NOMO-1 treated with dmso at 0.1 percent for 144 hours (cell line): ENCODE measurements at regions not wholly inside any gene's neighbourhood (a gene's known extent, or its start where the extent isn't known, plus 50 kb on each side); places are given as distances from the start of the nearest gene placed in this dataset.

Source experiments
- DNase-seq: peaks from one replicate; lab custom pipeline; 2025; ENCODE audit not compliant: unreplicated experiment; lab: John Stamatoyannopoulos, UW

DNA sequence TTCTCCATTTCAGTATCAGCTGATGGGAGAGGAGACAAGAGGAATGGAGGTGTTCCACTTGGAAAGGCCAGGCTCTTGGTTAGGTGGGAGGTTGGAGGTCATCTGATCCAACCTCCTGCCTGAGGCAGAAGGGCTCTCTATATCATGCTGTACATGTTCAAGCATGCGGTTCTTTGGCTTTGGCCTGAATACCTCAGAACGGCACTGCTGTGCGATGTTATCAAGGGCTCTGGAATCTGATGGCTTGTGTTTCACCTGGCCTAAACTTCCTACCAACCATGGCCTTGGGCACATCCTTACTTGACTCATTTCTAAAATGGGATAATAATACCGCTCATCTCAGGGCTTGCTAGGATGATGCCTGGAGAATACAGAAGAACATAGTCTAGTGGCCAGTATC is 90.1 kb upstream of the FAM169A start:
- no peak for DNase-seq

DNA sequence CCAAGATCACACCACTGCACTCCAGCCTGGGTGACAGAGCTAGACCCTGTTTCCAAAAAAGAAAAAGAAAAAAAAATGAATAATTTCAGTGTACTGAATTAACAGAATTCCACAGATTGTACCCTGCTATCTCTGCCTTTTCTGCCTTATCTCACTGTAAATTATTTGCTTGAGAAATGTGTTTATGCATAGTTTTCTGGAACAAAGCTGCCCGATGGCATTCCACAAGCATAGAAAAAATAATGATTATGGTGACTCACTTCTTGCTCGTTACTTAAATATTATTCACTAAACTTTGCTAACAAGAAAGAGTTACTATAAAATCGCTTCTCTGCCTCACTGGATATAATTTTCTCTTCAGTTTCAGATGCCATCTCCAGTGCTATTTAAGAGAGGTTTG is 88.7 kb upstream of the FAM169A start:
- DNase-seq = no peak

DNA sequence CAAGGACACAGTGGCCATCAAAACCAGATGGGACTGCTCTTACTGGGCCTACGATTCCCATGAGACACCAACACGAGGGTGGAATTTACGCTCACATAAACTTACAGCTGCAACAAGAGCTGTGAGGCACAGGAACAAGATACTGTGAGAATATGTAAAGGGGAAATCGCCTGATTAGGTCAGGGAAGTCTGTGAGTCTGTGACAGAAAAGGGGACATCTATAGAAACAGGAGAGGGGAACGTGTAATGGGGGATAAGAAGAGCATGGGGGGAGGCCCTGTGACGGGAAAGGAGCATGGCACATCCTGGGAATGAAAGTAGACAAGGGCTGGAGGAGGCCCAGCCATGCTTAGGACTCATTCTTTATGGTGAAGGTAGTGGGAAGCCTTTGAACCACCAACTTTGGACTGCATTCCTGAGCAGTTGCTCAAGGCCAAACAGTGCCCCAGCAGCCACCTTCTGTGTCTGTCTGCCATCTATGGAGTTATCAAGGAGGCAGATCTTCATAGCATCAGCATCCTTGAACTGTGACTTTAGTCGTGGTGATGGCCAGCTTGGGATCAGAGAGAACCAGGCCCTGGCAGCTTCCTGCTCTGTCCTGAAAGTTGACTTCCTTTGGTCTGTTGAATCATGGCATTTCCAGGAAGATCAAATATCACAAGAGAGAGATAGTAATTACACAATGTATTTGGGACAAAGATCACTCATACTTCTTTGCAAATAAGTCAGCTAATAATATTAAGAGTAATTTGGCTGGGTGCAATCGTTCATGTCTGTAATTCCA is 87.9 kb upstream of the FAM169A start:
- DNase-seq = no peak

DNA sequence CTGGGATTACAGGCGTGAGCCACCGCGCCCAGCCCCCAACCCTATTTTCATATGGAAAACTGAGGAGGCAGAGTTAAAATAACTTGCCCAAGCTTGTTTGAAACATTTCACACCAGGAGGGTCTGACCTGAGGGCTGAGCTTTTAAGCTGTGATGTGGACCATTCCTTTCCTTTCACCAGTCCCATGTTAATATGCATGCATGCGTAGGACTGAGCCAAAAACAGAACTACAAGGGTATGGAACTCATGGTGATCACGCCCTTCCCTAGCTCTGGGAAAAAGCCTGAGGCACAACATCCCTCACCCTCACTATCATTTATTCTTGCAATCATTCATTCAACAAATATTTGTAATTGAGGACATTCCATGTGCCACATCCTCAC is 87.4 kb upstream of the FAM169A start:
- no peak for DNase-seq

DNA sequence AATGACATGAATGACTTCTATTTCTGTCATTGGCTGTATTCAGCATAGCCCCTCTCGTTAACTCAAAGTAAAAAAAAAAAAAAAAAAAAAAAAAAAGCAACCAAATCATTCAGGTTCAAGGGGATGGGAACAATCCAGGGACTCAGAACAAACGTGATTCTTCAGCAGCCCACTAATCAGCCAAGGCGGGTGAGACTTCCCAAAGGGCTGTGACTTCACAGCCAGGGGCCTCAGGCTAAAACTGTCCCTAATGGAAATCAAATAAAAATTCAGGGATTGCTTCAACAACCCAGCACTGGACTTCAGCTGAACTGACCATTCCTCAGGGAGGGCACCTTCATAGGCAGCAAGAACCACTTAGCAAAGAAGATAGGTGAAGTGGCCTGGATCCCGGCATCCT is 86.2 kb upstream of the FAM169A start:
- DNase-seq = no peak

DNA sequence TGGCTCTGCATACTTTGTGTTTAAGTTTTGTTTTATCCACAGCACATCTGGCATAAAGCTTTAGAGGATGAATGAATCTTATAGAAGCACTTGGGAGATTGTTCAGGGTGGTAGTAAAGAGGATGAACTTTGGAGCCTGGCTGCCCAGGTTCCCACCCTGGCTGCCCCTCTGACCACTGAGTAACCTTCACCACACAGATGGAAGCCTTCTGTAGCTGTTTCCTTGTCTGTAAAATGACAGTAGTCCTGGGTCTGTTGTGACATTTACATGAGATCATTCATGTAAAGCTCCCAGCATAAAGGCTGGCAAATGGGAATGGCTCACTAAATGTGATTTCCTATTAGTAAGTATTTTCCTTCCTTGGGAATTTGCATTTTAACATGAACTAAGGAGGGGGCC is 85.7 kb upstream of the FAM169A start:
- DNase-seq = no peak

DNA sequence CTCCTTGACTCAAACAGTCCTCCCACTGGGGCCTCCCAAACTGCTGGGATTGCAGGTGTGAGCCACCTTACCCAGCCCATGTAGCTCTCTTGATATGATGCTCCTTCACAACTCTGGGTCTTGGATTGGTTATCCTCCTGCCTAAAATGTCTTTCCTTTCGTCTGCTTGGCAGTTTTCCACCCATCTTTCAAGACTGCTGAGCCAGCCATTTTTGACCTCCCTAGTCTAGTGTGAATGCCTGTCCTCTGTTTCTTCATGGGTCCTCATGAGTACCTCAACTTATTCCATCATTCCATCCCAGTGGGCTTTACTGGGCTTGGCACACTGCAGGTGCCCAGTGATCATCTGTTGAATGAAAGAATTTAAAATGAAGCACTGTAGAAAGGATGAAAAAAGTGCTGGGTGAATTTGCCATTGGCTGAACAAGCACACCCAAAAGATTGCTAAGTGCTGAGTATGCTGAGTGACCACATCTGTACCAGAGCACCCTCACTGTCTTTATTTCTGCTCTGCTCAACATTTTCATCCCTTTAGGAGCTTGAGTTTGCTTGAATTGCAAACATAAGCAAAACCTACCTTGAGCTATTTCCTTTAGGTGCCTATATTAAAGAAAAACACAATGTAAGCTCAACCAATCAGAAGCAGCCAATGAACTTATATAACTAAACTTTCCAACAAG is 84.8 kb upstream of the FAM169A start:
- no peak for DNase-seq

DNA sequence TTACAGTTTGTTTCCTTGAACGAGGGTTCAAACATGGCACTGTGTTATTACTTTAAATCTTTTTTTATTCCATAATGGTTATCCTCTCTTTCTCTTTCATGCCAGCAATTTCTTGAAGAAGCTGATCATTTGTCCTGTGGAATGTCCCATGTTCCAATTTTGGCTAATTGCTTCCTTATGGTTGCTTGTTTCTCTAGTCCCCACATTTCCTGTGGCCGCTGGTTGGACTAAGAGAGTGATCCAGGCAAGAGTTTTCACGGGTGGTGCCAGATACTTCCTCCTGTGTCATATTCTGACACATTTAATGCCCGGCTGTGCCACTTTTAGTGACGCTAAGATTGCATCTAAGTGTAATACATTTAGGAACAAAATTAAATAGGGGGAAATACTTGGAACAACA is 83.8 kb upstream of the FAM169A start:
- DNase-seq = no peak

DNA sequence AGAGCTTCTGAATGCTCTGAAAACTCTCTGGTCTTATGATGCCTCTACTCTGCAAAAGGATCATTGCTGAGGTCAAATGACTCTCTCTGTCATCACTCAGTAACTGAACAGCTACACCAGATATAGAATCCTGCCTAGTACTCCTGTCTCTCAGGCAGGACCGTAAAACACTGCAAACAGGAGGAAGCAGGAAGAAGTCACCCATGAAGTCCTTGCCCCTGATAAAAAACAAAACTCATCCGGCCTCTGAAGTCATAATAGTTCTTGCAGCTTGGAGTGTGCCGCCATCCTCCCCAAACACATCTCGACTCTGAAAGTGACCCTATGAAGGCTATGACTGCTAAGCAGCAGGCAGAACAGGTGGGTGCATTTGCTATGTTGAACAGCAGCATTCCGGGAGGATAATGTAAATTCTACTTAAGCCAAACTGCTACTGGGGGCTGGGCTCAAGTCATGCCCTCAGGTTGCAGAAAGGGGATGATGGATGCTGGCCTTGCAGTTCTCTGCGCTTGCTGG is 81.9 kb upstream of the FAM169A start:
- DNase-seq = no peak

DNA sequence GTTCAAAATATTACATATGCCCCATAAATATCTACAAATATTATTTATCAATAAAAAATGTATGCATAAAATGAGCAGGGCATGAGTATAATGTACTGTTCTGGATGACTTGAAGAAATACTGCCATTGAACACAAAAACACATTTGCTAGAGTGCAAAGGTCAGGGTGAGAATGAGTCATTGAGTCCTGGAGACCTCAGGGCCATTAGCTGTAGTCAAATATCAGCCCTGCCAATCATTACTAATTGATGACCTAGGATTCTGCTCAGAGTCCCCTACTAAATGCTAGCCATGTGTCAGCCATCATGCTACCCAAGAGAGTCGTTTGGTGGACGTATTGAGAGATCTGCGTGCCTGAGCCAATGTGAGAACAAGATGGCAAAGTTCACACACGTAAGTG is 80.3 kb upstream of the FAM169A start:
- no peak for DNase-seq

DNA sequence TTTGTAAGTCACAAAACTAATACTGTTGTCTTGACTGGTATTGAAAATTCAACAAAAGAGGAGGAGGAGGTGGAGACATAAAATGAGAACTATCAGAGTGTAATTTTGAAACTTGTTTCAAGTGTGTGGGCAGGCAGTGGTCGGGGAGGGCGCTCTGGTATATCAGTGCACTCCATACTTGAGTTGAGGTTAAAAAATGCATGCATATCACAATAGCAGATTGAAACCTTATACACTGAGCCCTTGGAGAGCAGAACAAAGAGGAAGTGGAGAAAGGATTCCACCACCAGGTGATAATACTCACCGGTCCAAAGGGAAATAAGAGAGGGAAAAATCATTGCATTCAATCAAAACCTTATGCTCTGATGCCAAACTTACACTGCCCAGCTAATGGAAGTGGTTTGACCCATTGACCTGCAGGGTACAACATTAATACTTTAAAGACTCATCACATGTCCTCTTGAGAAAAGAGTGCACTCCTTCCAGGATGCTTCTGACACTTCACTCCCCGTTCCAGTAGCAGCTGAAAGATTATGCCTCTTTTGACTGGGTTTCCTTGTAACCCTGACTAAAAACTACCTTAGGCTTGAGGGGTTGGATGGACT is 79.5 kb upstream of the FAM169A start:
- DNase-seq = no peak

DNA sequence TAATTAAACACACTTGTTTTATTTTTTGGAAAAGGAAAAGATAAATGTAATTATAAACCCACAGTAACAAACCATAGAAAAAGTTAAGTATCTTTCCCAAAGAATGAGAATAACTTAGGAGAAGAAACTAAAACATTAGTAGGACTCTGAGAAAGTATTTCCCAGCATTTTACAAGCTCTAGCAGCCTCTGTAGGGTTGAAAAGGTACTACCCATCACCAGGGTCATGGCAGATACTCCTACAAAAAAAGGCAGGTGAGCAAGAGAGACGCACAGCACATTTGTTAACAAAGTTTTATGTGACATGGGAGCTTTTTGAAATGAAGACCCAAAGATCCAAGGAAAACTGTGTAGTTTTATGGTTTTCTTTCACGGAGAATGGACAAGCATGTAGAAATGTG is 77.7 kb upstream of the FAM169A start:
- DNase-seq = no peak

DNA sequence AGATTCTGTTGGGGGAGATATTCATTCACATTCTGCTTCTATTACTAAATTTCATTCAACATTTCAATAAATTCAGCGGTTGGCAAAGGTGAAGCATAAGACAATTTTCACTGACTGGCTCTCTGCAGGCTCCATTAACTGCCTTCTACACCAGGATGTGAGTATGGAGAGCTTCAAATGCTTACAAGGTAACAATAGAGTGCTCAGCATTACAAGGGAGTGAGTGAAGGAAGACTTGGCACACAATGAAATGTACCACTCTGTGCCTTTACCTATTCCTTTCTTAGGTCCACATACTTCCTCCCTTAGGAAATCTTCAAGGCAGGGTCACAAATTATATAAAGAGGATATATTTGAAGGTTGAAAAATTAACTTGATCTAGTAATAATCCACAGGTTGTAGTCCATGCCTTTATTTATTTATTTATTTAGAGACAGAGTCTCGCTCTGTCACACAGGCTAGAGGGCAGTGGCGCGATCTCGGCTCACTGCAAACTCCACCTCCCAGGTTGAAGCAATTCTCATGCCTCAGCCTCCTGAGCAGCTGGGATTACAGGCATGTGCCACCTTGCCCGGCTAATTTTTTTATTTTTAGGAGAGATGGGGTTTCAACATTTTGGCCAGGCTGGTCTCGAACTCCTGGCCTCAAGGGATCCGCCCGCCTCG is 76.6 kb upstream of the FAM169A start:
- no peak for DNase-seq

DNA sequence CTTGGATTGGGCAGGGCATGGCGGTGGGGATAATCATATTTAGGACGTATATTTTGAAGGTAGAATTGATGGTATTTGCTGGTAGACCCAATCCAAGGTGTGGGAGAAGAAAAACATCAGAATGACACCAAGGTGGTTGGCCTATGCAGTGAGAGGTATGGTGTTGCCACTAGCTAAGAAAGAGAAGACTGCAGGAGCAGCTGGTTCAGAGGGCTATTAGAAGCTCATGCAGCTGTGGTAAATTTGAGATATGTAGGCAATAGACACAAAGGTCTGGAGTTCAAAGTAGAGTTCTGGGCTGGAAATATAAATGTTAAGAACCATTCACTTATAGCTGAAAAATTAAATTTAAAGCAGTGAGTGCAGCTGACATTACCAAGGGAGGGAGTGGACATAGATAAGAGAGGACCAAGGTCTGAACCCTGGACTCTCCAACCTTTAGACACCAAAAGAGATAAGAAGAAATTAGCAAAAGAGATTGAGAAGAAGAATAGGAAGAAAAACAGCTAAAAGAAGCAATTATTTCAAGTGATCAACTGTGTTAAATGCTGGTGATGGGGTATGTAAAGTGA is 74.7 kb upstream of the FAM169A start:
- no peak for DNase-seq

DNA sequence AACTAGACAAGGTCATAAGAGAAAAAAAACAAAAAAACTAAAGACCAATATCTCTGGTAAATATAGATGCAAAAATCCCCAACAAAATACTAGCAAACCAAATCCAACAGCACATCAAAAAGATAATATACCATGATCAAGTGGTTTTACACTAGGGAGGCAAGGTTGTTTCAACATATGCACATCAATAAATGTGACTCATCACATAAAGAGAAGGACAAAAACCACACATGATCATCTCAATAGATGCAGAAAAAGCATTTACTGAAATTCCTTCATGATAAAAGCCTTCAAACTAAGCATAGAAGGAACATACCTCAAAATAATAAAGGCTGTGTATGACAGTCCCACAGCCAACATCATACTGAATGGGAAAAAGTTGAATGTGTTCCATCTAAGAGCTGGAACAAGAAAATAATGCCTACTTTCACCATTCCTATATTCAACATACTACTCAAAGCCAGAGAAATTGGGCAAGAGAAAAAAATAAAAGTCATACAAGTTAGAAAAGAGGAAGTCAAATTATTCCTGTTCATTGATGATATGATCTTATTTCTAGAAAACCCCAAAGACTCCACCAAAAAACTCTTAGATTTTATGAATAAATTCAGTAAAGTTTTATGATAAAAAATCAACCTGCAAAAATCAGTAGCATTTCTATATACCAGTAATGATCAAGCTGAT is 72.2 kb upstream of the FAM169A start:
- no peak for DNase-seq

DNA sequence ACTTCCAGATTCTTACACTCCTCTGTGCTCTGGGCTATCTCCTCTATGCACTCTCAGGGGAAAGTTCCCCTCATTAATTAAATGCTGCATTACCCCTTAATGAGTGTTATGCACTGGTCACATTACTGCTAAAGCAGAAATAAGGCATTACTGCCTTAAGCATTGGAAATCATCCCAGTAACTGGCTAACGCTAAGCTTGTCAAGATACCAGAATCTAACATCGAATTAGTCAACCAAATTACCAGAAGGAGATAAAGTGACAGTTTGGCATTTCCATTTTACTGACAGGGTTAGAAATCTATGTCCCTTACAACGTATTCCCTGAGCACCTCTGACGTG is 69.5 kb upstream of the FAM169A start:
- no peak for DNase-seq

DNA sequence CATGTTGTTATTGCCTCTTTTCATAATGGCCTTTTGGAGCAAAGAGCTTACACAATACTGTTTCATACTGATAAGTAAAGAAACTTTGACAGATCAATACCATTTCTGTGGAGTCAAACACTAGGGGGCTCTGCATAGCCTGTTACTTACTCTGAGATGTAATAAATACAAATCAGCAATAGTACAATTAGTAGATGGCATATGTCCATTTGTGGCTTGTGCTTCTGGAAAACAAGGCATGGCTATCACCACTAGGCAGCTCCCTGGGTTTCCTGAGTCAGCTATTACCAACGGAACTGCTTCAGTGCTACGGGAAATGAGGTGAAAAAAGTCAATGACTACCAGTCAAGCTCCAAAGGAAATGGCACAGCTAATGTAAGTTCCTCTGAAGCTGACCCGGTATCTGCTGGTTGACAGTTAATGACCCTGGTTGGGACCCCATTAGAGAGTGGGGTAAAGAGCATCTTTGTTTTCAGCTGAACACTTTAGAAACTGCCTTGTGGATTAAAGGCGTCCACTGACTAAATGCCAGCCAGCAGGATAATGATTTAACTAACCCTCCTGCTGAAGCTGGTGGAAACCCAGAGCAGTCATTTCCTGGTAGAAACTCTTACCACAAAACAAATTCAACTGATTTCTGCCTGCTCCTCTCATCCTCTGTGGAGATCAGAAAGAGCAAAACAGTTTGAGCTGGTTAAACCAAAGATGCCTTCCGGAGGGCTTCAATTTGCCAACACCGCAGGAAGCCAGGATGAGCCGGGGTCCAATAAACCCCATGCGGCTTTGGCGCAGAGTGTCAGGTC is 69.0 kb upstream of the FAM169A start:
- DNase-seq = no peak

DNA sequence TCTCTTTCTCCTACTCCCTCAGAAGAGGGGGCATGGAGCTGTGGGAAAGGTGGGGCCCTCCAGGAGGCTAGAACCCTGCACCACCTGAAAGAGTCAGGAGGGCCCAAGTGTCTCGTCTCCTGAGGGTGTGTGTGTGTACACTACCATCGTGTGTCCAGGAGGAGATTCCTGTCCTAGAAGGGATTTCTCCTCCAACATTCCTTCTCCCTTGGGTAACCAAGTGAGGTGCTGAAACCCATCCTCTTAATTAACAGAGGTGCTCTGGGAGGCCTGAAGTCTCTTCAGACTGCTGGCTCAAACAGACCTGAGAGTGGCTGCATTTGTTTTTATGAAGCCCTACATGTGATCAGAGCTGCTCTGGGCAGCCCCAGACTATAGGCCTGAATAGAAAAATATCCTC is 61.1 kb upstream of the FAM169A start:
- DNase-seq = no peak

DNA sequence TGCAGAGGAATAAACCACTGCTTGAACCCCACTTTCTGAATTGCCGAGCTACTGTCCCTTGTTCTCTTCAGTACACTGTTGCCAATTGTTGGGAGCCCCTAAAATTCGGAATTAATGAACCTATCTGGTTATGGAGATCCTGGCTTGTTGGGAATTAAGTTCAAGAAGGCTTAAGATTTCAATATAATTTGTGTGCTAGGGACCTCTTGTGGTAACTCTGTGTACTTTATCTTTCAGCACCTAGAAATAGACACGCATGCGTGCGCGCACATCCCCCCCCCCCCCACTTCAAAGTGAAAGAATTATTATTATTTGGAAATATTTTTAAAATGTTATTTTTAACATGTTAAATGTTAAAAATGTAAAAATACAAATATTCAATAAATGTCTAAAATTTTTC is 53.3 kb upstream of the FAM169A start:
- no peak for DNase-seq

DNA sequence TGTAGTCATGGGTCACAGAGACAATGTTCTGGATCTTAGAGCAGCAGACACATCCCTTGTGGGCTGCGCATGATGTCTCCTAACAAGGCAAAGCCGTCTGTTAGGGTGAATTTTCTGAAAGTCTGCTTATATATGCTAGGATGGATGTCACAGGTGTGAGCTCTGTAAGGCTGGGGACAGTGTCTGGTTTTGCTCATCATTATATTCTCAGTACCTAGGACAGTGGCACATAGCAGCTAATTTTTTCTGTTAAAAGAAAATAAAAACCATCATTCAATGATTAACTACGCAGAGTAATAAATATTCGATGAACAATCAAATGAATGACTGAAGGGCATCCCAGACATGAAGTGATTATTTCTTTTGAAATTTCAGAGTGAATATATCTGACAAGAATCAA is 52.9 kb upstream of the FAM169A start:
- DNase-seq = no peak
